ENCODE measurements at regions not wholly inside any gene's neighbourhood (a gene's known extent, or its start where the extent isn't known, plus 50 kb on each side); places are given as distances from the start of the nearest gene placed in this dataset.

DNA sequence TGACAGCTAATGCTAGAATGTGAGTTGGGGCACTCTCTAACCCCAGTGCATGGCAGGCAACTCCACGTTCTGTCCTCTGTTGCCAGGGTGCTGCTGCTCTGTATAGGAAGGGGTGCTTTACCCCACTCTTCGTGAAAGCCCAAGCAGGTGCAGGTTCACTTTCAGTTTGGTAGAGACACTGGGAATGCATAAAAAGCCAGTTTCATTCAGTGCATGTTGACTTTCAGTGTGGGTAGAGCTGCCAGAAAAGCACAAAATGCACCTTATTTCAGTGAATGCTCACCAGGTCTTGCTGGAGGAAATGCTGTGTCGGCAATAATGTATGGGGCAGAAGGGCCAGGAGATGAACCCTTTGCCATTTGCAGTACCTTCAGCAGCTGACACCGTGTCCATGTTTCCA, 62.1 kb upstream of the ADGRB3 start (continued):
- TF ChIP-seq, protein P1, sequence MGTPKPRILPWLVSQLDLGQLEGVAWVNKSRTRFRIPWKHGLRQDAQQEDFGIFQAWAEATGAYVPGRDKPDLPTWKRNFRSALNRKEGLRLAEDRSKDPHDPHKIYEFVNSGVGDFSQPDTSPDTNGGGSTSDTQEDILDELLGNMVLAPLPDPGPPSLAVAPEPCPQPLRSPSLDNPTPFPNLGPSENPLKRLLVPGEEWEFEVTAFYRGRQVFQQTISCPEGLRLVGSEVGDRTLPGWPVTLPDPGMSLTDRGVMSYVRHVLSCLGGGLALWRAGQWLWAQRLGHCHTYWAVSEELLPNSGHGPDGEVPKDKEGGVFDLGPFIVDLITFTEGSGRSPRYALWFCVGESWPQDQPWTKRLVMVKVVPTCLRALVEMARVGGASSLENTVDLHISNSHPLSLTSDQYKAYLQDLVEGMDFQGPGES (IDR thresholded peaks at IDR 0.05): no peak
- TF ChIP-seq SUZ12 (IDR thresholded peaks at IDR 0.05; ENCODE audit: unreplicated experiment): no peak
- TF ChIP-seq, protein P2, sequence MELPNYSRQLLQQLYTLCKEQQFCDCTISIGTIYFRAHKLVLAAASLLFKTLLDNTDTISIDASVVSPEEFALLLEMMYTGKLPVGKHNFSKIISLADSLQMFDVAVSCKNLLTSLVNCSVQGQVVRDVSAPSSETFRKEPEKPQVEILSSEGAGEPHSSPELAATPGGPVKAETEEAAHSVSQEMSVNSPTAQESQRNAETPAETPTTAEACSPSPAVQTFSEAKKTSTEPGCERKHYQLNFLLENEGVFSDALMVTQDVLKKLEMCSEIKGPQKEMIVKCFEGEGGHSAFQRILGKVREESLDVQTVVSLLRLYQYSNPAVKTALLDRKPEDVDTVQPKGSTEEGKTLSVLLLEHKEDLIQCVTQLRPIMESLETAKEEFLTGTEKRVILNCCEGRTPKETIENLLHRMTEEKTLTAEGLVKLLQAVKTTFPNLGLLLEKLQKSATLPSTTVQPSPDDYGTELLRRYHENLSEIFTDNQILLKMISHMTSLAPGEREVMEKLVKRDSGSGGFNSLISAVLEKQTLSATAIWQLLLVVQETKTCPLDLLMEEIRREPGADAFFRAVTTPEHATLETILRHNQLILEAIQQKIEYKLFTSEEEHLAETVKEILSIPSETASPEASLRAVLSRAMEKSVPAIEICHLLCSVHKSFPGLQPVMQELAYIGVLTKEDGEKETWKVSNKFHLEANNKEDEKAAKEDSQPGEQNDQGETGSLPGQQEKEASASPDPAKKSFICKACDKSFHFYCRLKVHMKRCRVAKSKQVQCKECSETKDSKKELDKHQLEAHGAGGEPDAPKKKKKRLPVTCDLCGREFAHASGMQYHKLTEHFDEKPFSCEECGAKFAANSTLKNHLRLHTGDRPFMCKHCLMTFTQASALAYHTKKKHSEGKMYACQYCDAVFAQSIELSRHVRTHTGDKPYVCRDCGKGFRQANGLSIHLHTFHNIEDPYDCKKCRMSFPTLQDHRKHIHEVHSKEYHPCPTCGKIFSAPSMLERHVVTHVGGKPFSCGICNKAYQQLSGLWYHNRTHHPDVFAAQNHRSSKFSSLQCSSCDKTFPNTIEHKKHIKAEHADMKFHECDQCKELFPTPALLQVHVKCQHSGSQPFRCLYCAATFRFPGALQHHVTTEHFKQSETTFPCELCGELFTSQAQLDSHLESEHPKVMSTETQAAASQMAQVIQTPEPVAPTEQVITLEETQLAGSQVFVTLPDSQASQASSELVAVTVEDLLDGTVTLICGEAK (IDR thresholded peaks at IDR 0.05; ENCODE audit: borderline replicate concordance): no peak

GRCh38 chr6:68572525-68572924, 62.6 kb upstream of the ADGRB3 start:
- no peaks in the 10 kb centered on the region for H4K20me1 ChIP-seq (ENCODE audit: control insufficient read depth, insufficient read depth)
- no peaks in the 10 kb centered on the region for H3K9me3 ChIP-seq (replicated peaks; ENCODE audit: control insufficient read depth, insufficient read depth, low read length)
- no peaks in the 10 kb centered on the region for H3K27me3 ChIP-seq (replicated peaks in 1 of 2; ENCODE audit: control insufficient read depth in 2 of 2, insufficient read depth in 2 of 2, low read length in 1 of 2)
- H3K79me2 ChIP-seq (ENCODE audit: control insufficient read depth, insufficient read depth, low read length): no peaks in the 10 kb centered on the region
- no TSS peak for BruUV-seq (replicated peaks)
- no peak overlapping the region for H3K9ac ChIP-seq (ENCODE audit: control insufficient read depth, insufficient read depth, low read length)
- CTCF ChIA-PET: interaction anchor here (0.6 to 2.1 kb wide), 14 partner anchors 10 to 395 kb away, joined by 3 to 10 read pairs (median 5); no protein-coding TSS in a partner anchor
- POLR2A ChIA-PET: no interaction called here
- intact Hi-C loops (cut with micrococcal nuclease; ENCODE audit: unreplicated experiment) (loop anchor here (2.0 kb wide), 1 partner anchor 396 kb away; no protein-coding TSS in a partner anchor), in situ Hi-C loops (cut with MboI) (no loop called here)
- H3K4me1 ChIP-seq (ENCODE audit: control insufficient read depth, insufficient read depth, low read length): no peaks in the 10 kb centered on the region
- H3K4me3 ChIP-seq: no peak overlapping the region
- 16% methylated on average over 2 of the region's 2 CpGs for WGBS (ENCODE audit: insufficient coverage, insufficient replicate concordance, low lambda C conversion rate, missing lambda C conversion rate)
- H3K36me3 ChIP-seq (ENCODE audit: control insufficient read depth in 2 of 2, insufficient read depth in 2 of 2, low read length in 1 of 2): no peaks in the 10 kb centered on the region
- FAIRE-seq (peak; percentile 57), ATAC-seq (peak; percentile 97), DNase-seq (ENCODE audit: low read depth, low spot score) (peak; percentile 3)
- H3K27ac ChIP-seq (ENCODE audit: control insufficient read depth, insufficient read depth): no peak overlapping the region
- H2AFZ ChIP-seq (ENCODE audit: control insufficient read depth, low read depth, low read length): no peak overlapping the region
- no peak overlapping the region for H3K4me2 ChIP-seq (ENCODE audit: control insufficient read depth, insufficient read depth)
- RAD21 ChIA-PET (ENCODE audit: unreplicated experiment): interaction anchor here (0.8 to 1.7 kb wide), 3 partner anchors 63 to 393 kb away, joined by 3 to 7 read pairs (median 4); partner anchors contain the start of gene ADGRB3
- SMC1A ChIA-PET (ENCODE audit: uncharacterized antibody, unreplicated experiment): interaction anchor here (0.8 to 1.6 kb wide), 5 partner anchors 11 to 627 kb away, joined by 3 to 5 read pairs (median 3); partner anchors contain the start of gene ADGRB3
- no peak for TF ChIP-seq DPF2 (IDR thresholded peaks at IDR 0.05)
- no peak for TF ChIP-seq PAX5 (IDR thresholded peaks at IDR 0.05; ENCODE audit: borderline replicate concordance, low read depth, low read length)
- no peak for TF ChIP-seq EED (IDR thresholded peaks at IDR 0.05; ENCODE audit: low read depth)
- peak; percentile 49 for TF ChIP-seq RAD21 (IDR thresholded peaks at IDR 0.05; ENCODE audit: insufficient read depth, low read depth, low read length)
- TF ChIP-seq ZNF622 (IDR thresholded peaks at IDR 0.05): no peak
- TF ChIP-seq, protein P3, sequence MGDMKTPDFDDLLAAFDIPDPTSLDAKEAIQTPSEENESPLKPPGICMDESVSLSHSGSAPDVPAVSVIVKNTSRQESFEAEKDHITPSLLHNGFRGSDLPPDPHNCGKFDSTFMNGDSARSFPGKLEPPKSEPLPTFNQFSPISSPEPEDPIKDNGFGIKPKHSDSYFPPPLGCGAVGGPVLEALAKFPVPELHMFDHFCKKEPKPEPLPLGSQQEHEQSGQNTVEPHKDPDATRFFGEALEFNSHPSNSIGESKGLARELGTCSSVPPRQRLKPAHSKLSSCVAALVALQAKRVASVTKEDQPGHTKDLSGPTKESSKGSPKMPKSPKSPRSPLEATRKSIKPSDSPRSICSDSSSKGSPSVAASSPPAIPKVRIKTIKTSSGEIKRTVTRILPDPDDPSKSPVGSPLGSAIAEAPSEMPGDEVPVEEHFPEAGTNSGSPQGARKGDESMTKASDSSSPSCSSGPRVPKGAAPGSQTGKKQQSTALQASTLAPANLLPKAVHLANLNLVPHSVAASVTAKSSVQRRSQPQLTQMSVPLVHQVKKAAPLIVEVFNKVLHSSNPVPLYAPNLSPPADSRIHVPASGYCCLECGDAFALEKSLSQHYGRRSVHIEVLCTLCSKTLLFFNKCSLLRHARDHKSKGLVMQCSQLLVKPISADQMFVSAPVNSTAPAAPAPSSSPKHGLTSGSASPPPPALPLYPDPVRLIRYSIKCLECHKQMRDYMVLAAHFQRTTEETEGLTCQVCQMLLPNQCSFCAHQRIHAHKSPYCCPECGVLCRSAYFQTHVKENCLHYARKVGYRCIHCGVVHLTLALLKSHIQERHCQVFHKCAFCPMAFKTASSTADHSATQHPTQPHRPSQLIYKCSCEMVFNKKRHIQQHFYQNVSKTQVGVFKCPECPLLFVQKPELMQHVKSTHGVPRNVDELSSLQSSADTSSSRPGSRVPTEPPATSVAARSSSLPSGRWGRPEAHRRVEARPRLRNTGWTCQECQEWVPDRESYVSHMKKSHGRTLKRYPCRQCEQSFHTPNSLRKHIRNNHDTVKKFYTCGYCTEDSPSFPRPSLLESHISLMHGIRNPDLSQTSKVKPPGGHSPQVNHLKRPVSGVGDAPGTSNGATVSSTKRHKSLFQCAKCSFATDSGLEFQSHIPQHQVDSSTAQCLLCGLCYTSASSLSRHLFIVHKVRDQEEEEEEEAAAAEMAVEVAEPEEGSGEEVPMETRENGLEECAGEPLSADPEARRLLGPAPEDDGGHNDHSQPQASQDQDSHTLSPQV (IDR thresholded peaks at IDR 0.05): no peak
- TF ChIP-seq BCLAF1 (IDR thresholded peaks at IDR 0.05): no peak
